ENCODE measurements at regions not wholly inside any gene's neighbourhood (a gene's known extent, or its start where the extent isn't known, plus 50 kb on each side); places are given as distances from the start of the nearest gene placed in this dataset.

DNA sequence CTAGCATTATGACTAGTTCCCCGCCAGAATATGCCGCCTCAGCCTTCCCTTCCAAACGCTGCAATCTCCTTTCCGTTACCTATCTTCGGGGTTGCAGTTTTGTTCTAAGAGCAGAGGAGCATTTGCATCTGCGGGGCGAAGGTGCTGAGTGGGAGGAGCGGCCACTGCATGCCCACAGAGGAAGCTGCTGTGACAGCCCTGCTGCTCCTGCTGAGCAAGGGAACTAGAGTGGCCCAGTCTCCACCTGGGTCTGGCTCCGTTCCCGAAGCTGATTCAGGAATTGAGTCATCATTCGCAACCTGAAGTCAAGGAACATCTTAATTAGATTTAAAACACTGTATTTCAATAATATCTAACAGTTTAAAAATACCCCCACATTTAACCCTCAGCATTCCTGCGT, 98.2 kb upstream of the TJP1 start:
- H3K4me3 ChIP-seq = no peak overlapping the region
- 76 to 78% methylated on average over 12 of the region's 12 CpGs for WGBS, 2 donors
- H3K9me3 ChIP-seq = no peaks in the 10 kb centered on the region
- DNase-seq = no peak
- intact Hi-C loops (cut with DNase I) = loop anchor here in 4 of 10 donors (2.0 to 10.0 kb wide), 5 partner anchors 33 to 226 kb away; no protein-coding TSS in a partner anchor
- no peaks in the 10 kb centered on the region for H3K27me3 ChIP-seq
- peaks cover 8 to 19% (median 13%) of the 10 kb centered on the region in 9 donors for H3K4me1 ChIP-seq
- TF ChIP-seq, protein P1, sequence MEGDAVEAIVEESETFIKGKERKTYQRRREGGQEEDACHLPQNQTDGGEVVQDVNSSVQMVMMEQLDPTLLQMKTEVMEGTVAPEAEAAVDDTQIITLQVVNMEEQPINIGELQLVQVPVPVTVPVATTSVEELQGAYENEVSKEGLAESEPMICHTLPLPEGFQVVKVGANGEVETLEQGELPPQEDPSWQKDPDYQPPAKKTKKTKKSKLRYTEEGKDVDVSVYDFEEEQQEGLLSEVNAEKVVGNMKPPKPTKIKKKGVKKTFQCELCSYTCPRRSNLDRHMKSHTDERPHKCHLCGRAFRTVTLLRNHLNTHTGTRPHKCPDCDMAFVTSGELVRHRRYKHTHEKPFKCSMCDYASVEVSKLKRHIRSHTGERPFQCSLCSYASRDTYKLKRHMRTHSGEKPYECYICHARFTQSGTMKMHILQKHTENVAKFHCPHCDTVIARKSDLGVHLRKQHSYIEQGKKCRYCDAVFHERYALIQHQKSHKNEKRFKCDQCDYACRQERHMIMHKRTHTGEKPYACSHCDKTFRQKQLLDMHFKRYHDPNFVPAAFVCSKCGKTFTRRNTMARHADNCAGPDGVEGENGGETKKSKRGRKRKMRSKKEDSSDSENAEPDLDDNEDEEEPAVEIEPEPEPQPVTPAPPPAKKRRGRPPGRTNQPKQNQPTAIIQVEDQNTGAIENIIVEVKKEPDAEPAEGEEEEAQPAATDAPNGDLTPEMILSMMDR (IDR thresholded peaks at IDR 0.05) = no peak
- H3K27ac ChIP-seq = no peak overlapping the region
- H3K36me3 ChIP-seq = no peaks in the 10 kb centered on the region
- ATAC-seq = no peak

DNA sequence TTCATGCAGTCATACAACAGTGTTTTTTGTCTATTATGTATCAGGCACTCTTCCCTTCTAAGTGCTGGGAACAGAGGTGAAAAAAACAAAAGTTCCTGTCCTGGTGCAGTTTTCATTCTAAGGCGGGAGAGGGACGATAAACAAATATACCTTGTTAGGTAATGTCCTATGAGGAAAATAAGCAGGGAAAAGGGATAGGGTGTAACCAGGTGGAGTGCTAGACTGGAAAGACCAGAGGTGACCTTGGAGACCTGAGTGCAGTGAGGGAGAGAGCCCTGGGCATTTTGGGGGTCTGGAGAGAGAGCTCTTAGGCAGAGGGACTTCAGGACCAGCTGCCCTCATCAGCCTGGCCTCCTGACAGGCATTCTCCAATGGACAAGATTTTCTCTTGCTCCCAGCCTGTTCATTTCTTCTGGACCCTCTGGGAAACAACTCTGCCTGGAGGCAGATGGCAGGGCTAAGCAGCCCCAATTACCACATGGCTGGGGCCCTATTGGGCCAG, 97.2 kb upstream of the TJP1 start:
- WGBS, 2 donors = 89 to 91% methylated on average over 2 of the region's 2 CpGs
- Histone ChIP-seq H3K27me3 (no peaks in the 10 kb centered on the region), H3K36me3 (no peaks in the 10 kb centered on the region), H3K4me3 (no peak overlapping the region), H3K4me1 (peaks cover 0 to 19% (median 6%) of the 10 kb centered on the region in 9 donors), H3K9me3 (no peaks in the 10 kb centered on the region), H3K27ac (no peak overlapping the region)
- intact Hi-C loops (cut with DNase I) = loop anchor here in 1 of 10 donors (10.0 kb wide), 1 partner anchor 105 kb away; no protein-coding TSS in a partner anchor
- TF ChIP-seq, protein P1 (IDR thresholded peaks at IDR 0.05) = no peak
- ATAC-seq = peak in 2 of 8 donors; percentile 30 to 39
- DNase-seq = no peak

DNA sequence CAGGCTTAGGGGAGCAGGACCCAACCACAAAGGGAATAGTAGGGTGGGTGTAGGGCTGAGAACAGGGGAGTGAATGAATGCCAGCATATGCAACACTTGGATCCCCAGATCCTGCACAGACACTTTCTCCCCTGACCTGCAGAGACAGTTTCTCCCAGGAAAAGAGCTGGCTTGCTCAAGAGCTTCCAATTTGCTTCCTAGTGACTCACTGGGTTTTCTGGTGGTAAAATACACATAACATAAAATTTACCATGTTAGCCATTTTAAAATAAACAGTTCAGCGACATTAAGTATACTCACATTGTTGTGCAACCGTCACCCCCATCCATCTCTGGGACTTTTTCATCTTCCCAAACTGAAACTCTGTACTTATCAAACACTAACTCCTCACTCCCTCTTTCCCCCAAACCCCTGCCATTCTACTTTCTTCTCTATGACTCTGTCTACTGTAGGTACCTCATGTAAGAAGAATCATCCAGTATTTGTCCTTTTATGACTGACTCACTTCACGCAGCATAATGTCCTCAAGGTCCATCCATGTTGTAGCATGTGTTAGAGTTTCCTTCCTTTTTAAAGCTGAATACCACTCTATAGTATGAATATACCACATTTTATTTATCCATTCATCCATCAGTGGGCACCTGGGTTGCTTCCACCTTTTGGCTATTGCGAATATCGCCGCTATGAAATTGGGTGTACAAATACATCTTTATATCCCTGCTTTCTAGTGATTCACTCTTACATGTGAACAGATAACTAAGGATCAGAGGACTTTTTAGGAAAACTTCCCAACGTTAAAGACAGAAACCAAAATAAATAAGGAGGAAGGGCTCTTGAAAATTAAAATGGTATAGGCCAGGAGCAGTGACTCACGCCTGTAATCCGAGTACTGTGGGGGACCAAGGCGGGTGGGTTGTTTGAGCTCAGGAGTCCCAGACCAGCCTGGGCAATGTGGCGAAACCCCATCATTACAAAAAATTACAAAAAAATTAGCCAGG, 95.6 kb upstream of the TJP1 start:
- Histone ChIP-seq H3K4me1 (peaks cover 2 to 30% (median 17%) of the 10 kb centered on the region in 9 donors), H3K4me3 (no peak overlapping the region), H3K36me3 (no peaks in the 10 kb centered on the region), H3K9me3 (no peaks in the 10 kb centered on the region), H3K27me3 (no peaks in the 10 kb centered on the region), H3K27ac (no peak overlapping the region)
- DNase-seq = no peak
- TF ChIP-seq, protein P1 (IDR thresholded peaks at IDR 0.05) = no peak
- intact Hi-C loops (cut with DNase I) = loop anchor here in 1 of 10 donors (10.0 kb wide), 1 partner anchor 103 kb away; no protein-coding TSS in a partner anchor
- WGBS, 2 donors = 93% methylated on average over 11 of the region's 11 CpGs
- no peak for ATAC-seq

DNA sequence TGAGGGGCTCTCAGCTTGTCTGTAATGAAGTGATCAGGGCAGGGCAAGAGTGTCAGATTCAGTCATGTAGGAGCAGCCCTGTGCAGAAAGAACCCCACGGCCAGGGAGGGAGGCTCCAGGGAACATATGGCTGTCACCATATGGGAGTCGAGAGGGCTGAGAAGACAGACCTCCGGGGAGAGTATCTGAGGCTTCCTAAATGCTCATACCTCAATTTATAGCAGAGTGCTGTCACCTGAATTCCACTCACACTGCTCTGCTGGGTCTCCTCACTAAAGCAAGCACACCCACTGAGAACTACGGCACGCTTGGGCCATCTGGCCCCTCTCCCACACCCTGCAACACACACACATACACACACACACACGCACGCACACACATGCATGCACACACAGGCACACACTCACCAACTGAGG, 92.3 kb upstream of the TJP1 start:
- H3K4me1 ChIP-seq = peaks cover 3 to 59% (median 34%) of the 10 kb centered on the region in 9 donors
- H3K27ac ChIP-seq = peak overlapping the region in 7 of 10 donors; percentile 63 to 86 (median 72)
- DNase-seq (no peak), ATAC-seq (peak in 6 of 8 donors; percentile 13 to 32 (median 25))
- H3K27me3 ChIP-seq = no peaks in the 10 kb centered on the region
- H3K9me3 ChIP-seq = peaks cover 0 to 14% (median 0%) of the 10 kb centered on the region in 11 donors
- no peak overlapping the region for H3K4me3 ChIP-seq
- whole genome bisulfite sequencing, 2 donors = 37 to 53% methylated on average over 7 of the region's 7 CpGs
- H3K36me3 ChIP-seq = no peaks in the 10 kb centered on the region
- TF ChIP-seq, protein P1 (IDR thresholded peaks at IDR 0.05) = no peak
- intact Hi-C loops (cut with DNase I) = loop anchor here in 7 of 10 donors (5.0 to 10.0 kb wide), 5 partner anchors 42 to 162 kb away; partner anchors contain the start of gene TJP1 (in 4 of the 7)
